ENCODE measurements at regions not wholly inside any gene's neighbourhood (a gene's known extent, or its start where the extent isn't known, plus 50 kb on each side); places are given as distances from the start of the nearest gene placed in this dataset.

GRCh38 chr3:124530916-124531315 is 199.3 kb upstream of the UMPS start:
- no peak for TF ChIP-seq CTCF (IDR thresholded peaks at IDR 0.05; ENCODE audit: low read depth, low read length)
- H3K4me3 ChIP-seq (replicated peaks in 1 of 2; ENCODE audit: low read depth in 2 of 2, low read length in 2 of 2): no peak overlapping the region
- DNase-seq (ENCODE audit: low read depth in 2 of 2): no peak

- no peak for TF ChIP-seq CTCF (IDR thresholded peaks at IDR 0.05; ENCODE audit: low read depth, low read length)
- no peak for DNase-seq (ENCODE audit: low read depth in 2 of 2)
- H3K4me3 ChIP-seq (replicated peaks in 1 of 2; ENCODE audit: low read depth in 2 of 2, low read length in 2 of 2): no peak overlapping the region
These were observed 198.2 kb upstream of the UMPS start for GRCh38 chr3:124532071-124532470.

GRCh38 chr3:124535306-124535705 is 194.9 kb upstream of the UMPS start:
- no peak overlapping the region for H3K4me3 ChIP-seq (replicated peaks in 1 of 2; ENCODE audit: low read depth in 2 of 2, low read length in 2 of 2)
- no peak for DNase-seq (ENCODE audit: low read depth in 2 of 2)
- TF ChIP-seq CTCF (IDR thresholded peaks at IDR 0.05; ENCODE audit: low read depth, low read length): no peak

- no peak for TF ChIP-seq CTCF (IDR thresholded peaks at IDR 0.05; ENCODE audit: low read depth, low read length)
- no peak overlapping the region for H3K4me3 ChIP-seq (replicated peaks in 1 of 2; ENCODE audit: low read depth in 2 of 2, low read length in 2 of 2)
- no peak for DNase-seq (ENCODE audit: low read depth in 2 of 2)
These were observed 189.6 kb upstream of the UMPS start for GRCh38 chr3:124540550-124541211.

GRCh38 chr3:124542214-124542869 is 187.9 kb upstream of the UMPS start:
- DNase-seq (ENCODE audit: low read depth in 2 of 2): no peak
- TF ChIP-seq CTCF (IDR thresholded peaks at IDR 0.05; ENCODE audit: low read depth, low read length): no peak

GRCh38 chr3:124545891-124546290 is 184.4 kb upstream of the UMPS start:
- no peak for TF ChIP-seq CTCF (IDR thresholded peaks at IDR 0.05; ENCODE audit: low read depth, low read length)
- no peak overlapping the region for H3K4me3 ChIP-seq (replicated peaks in 1 of 2; ENCODE audit: low read depth in 2 of 2, low read length in 2 of 2)
- no peak for DNase-seq (ENCODE audit: low read depth in 2 of 2)

More at GRCh38 chr3:124542214-124542869, 187.9 kb upstream of the UMPS start:
- no peak overlapping the region for H3K4me3 ChIP-seq (replicated peaks in 1 of 2; ENCODE audit: low read depth in 2 of 2, low read length in 2 of 2)
